ENCODE measurements at regions not wholly inside any gene's neighbourhood (a gene's known extent, or its start where the extent isn't known, plus 50 kb on each side); places are given as distances from the start of the nearest gene placed in this dataset.

DNA sequence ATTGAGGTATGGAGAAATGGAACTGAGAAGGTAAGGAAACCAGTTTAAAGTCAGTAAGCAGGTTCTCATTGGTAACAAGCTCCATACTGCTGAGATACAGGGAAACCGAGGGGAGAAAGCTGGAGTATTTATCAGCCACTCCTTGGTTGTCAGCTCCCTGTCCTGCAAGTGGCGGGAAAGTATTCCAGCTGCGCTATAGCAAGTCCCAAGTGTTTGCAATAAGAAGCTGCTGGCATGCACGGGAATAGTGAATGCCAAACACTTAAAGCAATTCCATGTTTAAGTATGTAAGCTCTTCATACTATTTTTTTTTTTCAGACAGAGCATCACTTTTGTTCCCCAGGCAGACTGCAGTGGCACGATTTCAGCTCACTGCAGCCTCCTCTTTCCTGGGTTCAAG lies 1601.1 kb downstream of the SUCLG1 start:
- Histone ChIP-seq H3K36me3 (ENCODE audit: insufficient read depth, low read length) (no peaks in the 10 kb centered on the region), H3K9me3 (ENCODE audit: low read depth, low read length) (no peaks in the 10 kb centered on the region), H3K4me3 (no peak overlapping the region), H3K9ac (ENCODE audit: insufficient read length) (no peak overlapping the region), H3K27ac (no peak overlapping the region)
- no peak for DNase-seq (ENCODE audit: low read depth, low spot score)
- TF ChIP-seq FOXP2 (optimal IDR thresholded peaks at IDR 0.05; ENCODE audit: control extremely low read depth, extremely low read length, insufficient read depth) = no peak
- TF ChIP-seq POLR2AphosphoS5 (IDR thresholded peaks at IDR 0.05; ENCODE audit: borderline replicate concordance, low read depth, low read length) = no peak
- TF ChIP-seq EZH2 (IDR thresholded peaks at IDR 0.05) = no peak

DNA sequence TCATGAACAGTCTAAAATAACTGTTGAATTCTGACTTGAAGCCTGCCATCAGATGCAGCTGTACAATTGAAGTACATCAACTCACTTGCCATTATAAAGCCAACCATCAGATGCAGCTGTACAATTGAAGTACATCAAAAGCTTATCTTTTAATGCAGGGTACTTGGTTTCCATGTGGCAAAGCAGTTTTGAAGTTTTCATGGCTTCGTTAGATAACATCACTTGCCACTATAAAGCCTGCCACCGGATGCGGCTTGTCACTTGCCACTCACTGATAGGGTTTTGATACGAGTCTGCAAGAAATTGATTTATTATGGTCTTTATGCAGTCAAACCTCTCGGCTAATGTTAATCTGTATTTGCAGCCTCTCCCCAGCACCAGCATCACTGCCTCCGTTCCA lies 1605.8 kb downstream of the SUCLG1 start:
- H3K9me3 ChIP-seq (ENCODE audit: low read depth, low read length) = no peaks in the 10 kb centered on the region
- H3K4me3 ChIP-seq = no peak overlapping the region
- no peak overlapping the region for H3K27ac ChIP-seq
- TF ChIP-seq POLR2AphosphoS5 (IDR thresholded peaks at IDR 0.05; ENCODE audit: borderline replicate concordance, low read depth, low read length) (no peak), FOXP2 (optimal IDR thresholded peaks at IDR 0.05; ENCODE audit: control extremely low read depth, extremely low read length, insufficient read depth) (no peak)
- no peaks in the 10 kb centered on the region for H3K36me3 ChIP-seq (ENCODE audit: insufficient read depth, low read length)
- H3K9ac ChIP-seq (ENCODE audit: insufficient read length) = no peak overlapping the region
- no peak for DNase-seq (ENCODE audit: low read depth, low spot score)

DNA sequence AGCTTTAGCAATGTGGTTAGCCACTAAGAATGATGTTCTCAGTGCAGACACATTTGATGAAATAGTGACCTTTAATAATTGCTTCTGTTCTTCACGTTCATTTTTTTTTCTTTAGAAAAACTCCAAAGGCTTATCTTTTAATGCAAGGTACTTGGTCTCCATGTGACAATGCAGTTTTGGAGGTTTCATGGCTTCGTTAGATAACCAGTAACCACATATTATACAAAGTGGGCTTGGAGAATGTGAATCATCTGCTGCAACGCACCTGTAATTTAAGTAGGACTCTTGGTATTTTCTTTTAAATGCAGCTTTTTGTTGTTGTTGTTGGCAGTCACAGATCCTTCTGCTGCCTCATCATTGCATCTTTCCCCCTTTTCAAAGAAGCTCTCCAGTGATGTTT lies 1606.3 kb downstream of the SUCLG1 start:
- no peak for DNase-seq (ENCODE audit: low read depth, low spot score)
- Histone ChIP-seq H3K9ac (ENCODE audit: insufficient read length) (no peak overlapping the region), H3K27ac (no peak overlapping the region), H3K36me3 (ENCODE audit: insufficient read depth, low read length) (no peaks in the 10 kb centered on the region), H3K4me3 (no peak overlapping the region), H3K9me3 (ENCODE audit: low read depth, low read length) (no peaks in the 10 kb centered on the region)
- TF ChIP-seq EZH2 (IDR thresholded peaks at IDR 0.05) = no peak

DNA sequence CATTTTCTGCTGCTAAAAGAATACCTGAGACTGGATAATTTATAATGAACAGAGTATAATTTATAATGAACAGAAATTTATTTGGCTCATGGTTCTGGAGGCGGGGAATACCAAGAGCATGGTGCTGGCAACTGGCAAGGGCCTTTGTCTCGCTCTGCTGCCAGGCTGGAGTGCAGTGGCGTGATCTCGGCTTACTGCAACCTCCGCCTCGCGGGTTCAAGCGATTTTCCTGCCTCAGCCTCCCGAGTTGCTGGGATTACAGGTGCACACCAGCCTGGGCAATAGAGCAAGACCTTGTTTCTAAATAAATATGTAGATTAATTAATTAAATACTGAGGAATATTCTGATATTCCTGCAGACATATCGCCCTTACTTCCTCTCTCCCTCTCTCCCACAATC lies 1610.8 kb downstream of the SUCLG1 start:
- Histone ChIP-seq H3K27ac (no peak overlapping the region), H3K9me3 (ENCODE audit: low read depth, low read length) (no peaks in the 10 kb centered on the region)
- DNase-seq (ENCODE audit: low read depth, low spot score) = no peak

DNA sequence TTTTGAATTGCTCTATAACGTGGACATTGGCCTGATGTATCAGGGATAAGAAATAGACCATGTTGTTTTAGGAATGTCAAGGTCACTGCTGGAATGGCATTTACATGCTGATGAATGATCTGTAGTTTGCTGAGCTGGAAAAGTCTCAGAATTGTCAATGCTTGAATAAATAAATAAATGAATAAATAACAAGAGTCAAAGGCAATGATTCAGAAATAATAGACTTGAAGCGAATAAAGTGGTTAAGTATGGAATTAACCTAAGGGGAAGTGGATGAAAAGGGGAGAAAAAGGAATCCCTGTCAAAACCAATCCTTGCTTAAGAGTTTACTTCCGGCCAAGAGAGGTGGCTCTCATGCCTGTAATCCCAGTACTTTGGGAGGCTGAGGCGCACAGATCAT lies 1620.0 kb downstream of the SUCLG1 start:
- Histone ChIP-seq H3K36me3 (ENCODE audit: insufficient read depth, low read length) (no peaks in the 10 kb centered on the region), H3K27ac (no peak overlapping the region), H3K9me3 (ENCODE audit: low read depth, low read length) (no peaks in the 10 kb centered on the region), H3K9ac (ENCODE audit: insufficient read length) (no peak overlapping the region), H3K4me3 (no peak overlapping the region)
- no peak for DNase-seq (ENCODE audit: low read depth, low spot score)
- no peak for TF ChIP-seq FOXP2 (optimal IDR thresholded peaks at IDR 0.05; ENCODE audit: control extremely low read depth, extremely low read length, insufficient read depth)
- no peak for TF ChIP-seq EZH2 (IDR thresholded peaks at IDR 0.05)
- TF ChIP-seq POLR2AphosphoS5 (IDR thresholded peaks at IDR 0.05; ENCODE audit: borderline replicate concordance, low read depth, low read length) = no peak

More for the DNA sequence above, 1610.8 kb downstream of the SUCLG1 start:
- TF ChIP-seq FOXP2 (optimal IDR thresholded peaks at IDR 0.05; ENCODE audit: control extremely low read depth, extremely low read length, insufficient read depth) = no peak
- Histone ChIP-seq H3K9ac (ENCODE audit: insufficient read length) (no peak overlapping the region), H3K4me3 (no peak overlapping the region), H3K36me3 (ENCODE audit: insufficient read depth, low read length) (no peaks in the 10 kb centered on the region)

DNA sequence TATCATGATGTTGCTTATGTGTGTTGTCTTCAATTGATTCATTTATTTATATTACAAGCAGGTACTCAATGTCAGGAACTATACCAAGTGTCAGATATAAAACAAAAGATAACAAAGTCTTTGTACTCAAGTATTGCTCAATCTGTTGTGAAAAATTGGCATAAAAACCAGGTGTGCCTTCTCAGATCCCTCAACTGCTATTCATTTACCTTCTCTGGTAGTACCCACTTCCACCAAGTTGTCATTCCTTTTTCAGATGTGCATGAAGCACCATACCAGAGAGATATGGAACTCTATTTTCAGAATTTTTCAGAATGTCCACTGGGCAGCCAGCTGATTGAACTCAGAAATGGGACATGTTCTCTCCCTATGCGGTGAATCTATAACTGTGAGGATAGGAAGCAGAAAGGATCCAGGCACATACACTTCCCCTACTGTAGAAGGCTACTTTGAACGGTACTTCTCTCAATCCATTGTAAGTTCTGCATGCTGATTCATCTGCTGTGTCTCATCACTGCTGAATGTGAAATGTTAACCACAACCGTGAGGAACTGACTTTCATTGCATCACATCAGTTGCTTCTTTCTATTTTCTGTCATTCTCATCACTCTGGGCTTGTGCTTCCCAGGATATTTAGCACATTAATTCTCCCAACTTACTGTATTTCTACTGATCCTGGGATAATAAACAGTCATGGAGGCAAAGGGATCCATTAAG lies 1621.3 kb downstream of the SUCLG1 start:
- Histone ChIP-seq H3K36me3 (ENCODE audit: insufficient read depth, low read length) (no peaks in the 10 kb centered on the region), H3K9ac (ENCODE audit: insufficient read length) (no peak overlapping the region), H3K9me3 (ENCODE audit: low read depth, low read length) (no peaks in the 10 kb centered on the region), H3K27ac (no peak overlapping the region), H3K4me3 (no peak overlapping the region)
- no peak for DNase-seq (ENCODE audit: low read depth, low spot score)
- TF ChIP-seq POLR2AphosphoS5 (IDR thresholded peaks at IDR 0.05; ENCODE audit: borderline replicate concordance, low read depth, low read length) (no peak), FOXP2 (optimal IDR thresholded peaks at IDR 0.05; ENCODE audit: control extremely low read depth, extremely low read length, insufficient read depth) (no peak), EZH2 (IDR thresholded peaks at IDR 0.05) (no peak)

DNA sequence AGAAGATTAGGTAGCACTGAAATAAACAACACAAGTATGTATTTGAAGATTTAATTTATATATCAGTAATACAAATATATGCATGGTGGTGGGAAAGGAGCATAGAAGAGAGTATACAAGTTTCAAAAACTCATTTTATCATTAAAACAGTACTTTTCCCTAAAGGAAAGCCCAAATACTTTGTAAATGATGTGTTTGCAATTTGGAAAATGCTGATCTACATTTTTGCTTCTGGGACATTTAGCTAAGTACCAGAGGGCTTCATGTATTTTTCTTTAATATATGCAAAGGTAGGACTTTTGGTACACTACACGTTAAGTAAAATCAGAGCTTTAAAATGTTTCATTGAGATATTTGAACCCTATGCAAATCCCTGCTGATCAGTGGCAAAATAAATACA lies 1624.2 kb downstream of the SUCLG1 start:
- DNase-seq (ENCODE audit: low read depth, low spot score) = no peak
- Histone ChIP-seq H3K27ac (no peak overlapping the region), H3K9me3 (ENCODE audit: low read depth, low read length) (no peaks in the 10 kb centered on the region), H3K36me3 (ENCODE audit: insufficient read depth, low read length) (no peaks in the 10 kb centered on the region), H3K4me3 (no peak overlapping the region), H3K9ac (ENCODE audit: insufficient read length) (no peak overlapping the region)
- TF ChIP-seq POLR2AphosphoS5 (IDR thresholded peaks at IDR 0.05; ENCODE audit: borderline replicate concordance, low read depth, low read length) (no peak), FOXP2 (optimal IDR thresholded peaks at IDR 0.05; ENCODE audit: control extremely low read depth, extremely low read length, insufficient read depth) (no peak), EZH2 (IDR thresholded peaks at IDR 0.05) (no peak)

DNA sequence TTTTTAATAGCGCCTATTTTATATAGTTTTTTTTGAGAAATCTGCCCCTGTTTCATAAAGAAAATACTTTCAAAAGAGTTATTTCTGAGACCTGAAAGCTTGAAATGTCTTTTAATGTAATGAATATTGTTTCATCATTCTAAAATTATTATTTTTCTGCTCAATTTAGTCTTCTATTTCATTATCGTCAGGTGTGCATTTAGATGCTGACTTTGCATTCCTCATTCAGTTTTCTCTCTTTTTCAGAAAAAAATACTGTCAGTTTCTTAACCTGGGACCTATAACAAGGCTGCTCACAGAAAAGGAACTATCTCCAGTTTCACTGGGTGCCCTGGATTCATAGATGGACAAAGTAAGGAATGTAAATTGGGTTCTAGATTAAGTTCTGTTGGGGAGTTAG lies 1631.7 kb downstream of the SUCLG1 start:
- TF ChIP-seq FOXP2 (optimal IDR thresholded peaks at IDR 0.05; ENCODE audit: control extremely low read depth, extremely low read length, insufficient read depth) (no peak), EZH2 (IDR thresholded peaks at IDR 0.05) (no peak), POLR2AphosphoS5 (IDR thresholded peaks at IDR 0.05; ENCODE audit: borderline replicate concordance, low read depth, low read length) (no peak)
- Histone ChIP-seq H3K27ac (no peak overlapping the region), H3K4me3 (no peak overlapping the region), H3K9ac (ENCODE audit: insufficient read length) (no peak overlapping the region), H3K36me3 (ENCODE audit: insufficient read depth, low read length) (no peaks in the 10 kb centered on the region), H3K9me3 (ENCODE audit: low read depth, low read length) (no peaks in the 10 kb centered on the region)
- DNase-seq (ENCODE audit: low read depth, low spot score) = no peak

DNA sequence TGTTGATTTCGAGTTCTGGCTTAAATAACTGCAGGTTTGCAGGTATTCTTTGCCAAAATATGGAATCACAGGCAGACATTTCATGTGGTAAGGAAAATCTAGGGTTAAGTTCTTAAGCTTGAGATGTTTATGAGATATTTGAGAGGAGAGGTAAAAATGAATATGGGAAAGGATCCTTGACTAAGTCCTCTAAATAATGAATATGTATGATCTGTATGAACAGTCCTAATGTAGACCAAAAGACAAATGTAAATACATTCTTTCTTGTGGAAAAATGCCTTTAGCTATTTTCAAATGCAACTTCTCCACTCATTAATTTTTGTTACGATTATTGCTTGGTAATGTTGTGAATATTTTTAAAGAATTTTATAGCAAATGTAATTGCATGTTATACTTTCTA lies 1632.6 kb downstream of the SUCLG1 start:
- Histone ChIP-seq H3K27ac (no peak overlapping the region), H3K4me3 (no peak overlapping the region), H3K9me3 (ENCODE audit: low read depth, low read length) (no peaks in the 10 kb centered on the region), H3K9ac (ENCODE audit: insufficient read length) (no peak overlapping the region), H3K36me3 (ENCODE audit: insufficient read depth, low read length) (no peaks in the 10 kb centered on the region)
- no peak for DNase-seq (ENCODE audit: low read depth, low spot score)
- TF ChIP-seq EZH2 (IDR thresholded peaks at IDR 0.05) (no peak), FOXP2 (optimal IDR thresholded peaks at IDR 0.05; ENCODE audit: control extremely low read depth, extremely low read length, insufficient read depth) (no peak), POLR2AphosphoS5 (IDR thresholded peaks at IDR 0.05; ENCODE audit: borderline replicate concordance, low read depth, low read length) (no peak)

Data from SK-N-MC (cell line).